ENCODE measurements at regions not wholly inside any gene's neighbourhood (a gene's known extent, or its start where the extent isn't known, plus 50 kb on each side); places are given as distances from the start of the nearest gene placed in this dataset.

- DNase-seq (ENCODE audit: low read depth): no peak
- in situ Hi-C loops (cut with HindIII; ENCODE audit: low sequenced_read_pairs): no loop called here
- TF ChIP-seq, protein P1, sequence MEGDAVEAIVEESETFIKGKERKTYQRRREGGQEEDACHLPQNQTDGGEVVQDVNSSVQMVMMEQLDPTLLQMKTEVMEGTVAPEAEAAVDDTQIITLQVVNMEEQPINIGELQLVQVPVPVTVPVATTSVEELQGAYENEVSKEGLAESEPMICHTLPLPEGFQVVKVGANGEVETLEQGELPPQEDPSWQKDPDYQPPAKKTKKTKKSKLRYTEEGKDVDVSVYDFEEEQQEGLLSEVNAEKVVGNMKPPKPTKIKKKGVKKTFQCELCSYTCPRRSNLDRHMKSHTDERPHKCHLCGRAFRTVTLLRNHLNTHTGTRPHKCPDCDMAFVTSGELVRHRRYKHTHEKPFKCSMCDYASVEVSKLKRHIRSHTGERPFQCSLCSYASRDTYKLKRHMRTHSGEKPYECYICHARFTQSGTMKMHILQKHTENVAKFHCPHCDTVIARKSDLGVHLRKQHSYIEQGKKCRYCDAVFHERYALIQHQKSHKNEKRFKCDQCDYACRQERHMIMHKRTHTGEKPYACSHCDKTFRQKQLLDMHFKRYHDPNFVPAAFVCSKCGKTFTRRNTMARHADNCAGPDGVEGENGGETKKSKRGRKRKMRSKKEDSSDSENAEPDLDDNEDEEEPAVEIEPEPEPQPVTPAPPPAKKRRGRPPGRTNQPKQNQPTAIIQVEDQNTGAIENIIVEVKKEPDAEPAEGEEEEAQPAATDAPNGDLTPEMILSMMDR (IDR thresholded peaks at IDR 0.05; ENCODE audit: low read depth, low read length, missing control alignments): no peak
- H3K4me3 ChIP-seq (ENCODE audit: low read depth, low read length): no peak overlapping the region
These were observed 568.7 kb upstream of the NOX3 start for GRCh38 chr6:156024339-156024738.

GRCh38 chr6:156021746-156022396, 566.2 kb upstream of the NOX3 start:
- in situ Hi-C loops (cut with HindIII; ENCODE audit: low sequenced_read_pairs): no loop called here
- H3K4me3 ChIP-seq (ENCODE audit: low read depth, low read length): no peak overlapping the region
- TF ChIP-seq, protein P1 (IDR thresholded peaks at IDR 0.05; ENCODE audit: low read depth, low read length, missing control alignments): no peak
- DNase-seq (ENCODE audit: low read depth): peak; percentile 39

GRCh38 chr6:156017838-156018237, 562.2 kb upstream of the NOX3 start:
- in situ Hi-C loops (cut with HindIII; ENCODE audit: low sequenced_read_pairs): no loop called here
- no peak overlapping the region for H3K4me3 ChIP-seq (ENCODE audit: low read depth, low read length)
- TF ChIP-seq, protein P1 (IDR thresholded peaks at IDR 0.05; ENCODE audit: low read depth, low read length, missing control alignments): no peak
- no peak for DNase-seq (ENCODE audit: low read depth)

DNA sequence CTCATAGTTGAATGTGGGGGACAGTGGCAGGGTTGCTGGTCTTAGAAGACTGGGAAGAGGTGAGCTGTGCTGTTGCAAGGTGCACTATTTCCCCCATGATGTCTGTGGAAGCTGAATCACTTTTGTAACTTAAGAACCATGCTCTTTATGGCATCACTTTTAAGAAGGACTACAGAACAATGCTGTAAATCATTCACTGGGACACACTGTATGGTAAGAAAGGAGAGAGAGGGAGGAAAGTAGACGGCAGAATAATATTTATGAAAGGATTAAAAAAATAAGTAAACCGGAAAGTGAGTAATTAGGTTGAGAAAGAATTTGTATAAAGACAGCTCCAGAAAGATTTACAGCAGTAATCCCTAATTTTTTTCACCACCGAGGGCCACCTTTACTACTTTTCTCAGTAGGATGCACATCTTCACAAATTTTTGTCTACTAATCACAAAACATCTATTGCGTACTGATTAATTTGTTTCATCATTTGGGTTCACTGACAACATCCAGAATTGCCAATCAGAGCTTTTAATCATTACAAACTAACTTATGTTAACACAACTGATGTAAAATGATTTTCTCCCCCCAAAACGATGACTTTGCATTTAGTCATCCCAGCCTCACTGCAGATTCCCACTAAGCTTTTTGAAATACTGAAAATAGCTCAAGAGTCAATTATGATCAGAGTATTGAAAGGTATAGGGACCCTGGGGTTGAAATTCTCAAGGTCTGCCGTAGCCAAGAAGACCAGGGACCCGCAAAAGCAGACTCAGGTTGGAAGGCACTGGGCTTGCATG, 560.7 kb upstream of the NOX3 start:
- TF ChIP-seq, protein P1 (IDR thresholded peaks at IDR 0.05; ENCODE audit: low read depth, low read length, missing control alignments): no peak
- no peak overlapping the region for H3K4me3 ChIP-seq (ENCODE audit: low read depth, low read length)
- in situ Hi-C loops (cut with HindIII; ENCODE audit: low sequenced_read_pairs): no loop called here
- no peak for DNase-seq (ENCODE audit: low read depth)

GRCh38 chr6:156013155-156013554, 557.5 kb upstream of the NOX3 start:
- TF ChIP-seq, protein P1 (IDR thresholded peaks at IDR 0.05; ENCODE audit: low read depth, low read length, missing control alignments): no peak
- no peak for DNase-seq (ENCODE audit: low read depth)
- in situ Hi-C loops (cut with HindIII; ENCODE audit: low sequenced_read_pairs): no loop called here
- H3K4me3 ChIP-seq (ENCODE audit: low read depth, low read length): no peak overlapping the region

DNA sequence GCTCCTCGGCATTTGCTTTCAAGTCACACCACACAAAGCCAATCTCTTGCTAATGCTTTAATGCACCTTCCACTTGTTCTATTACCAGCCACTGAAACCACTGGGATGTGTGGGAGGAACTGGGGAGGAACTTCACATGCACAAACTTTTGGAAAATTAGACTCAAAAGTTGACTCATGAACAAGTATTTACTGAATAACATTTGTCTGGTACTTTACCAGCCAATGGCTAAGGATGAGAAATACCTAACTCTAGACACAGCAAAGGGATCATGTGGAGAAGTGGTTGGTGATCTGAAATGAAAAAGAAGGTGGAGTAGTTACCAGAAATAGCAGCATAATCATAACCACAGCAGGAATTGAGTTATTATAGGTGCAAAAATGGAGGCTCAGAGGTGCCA, 554.0 kb upstream of the NOX3 start:
- TF ChIP-seq, protein P1 (IDR thresholded peaks at IDR 0.05; ENCODE audit: low read depth, low read length, missing control alignments): no peak
- in situ Hi-C loops (cut with HindIII; ENCODE audit: low sequenced_read_pairs): no loop called here
- H3K4me3 ChIP-seq (ENCODE audit: low read depth, low read length): no peak overlapping the region
- no peak for DNase-seq (ENCODE audit: low read depth)

Data from astrocyte of the cerebellum (primary cell).